K562 (cell line): ENCODE measurements at regions not wholly inside any gene's neighbourhood (a gene's known extent, or its start where the extent isn't known, plus 50 kb on each side); places are given as distances from the start of the nearest gene placed in this dataset.

Experiments used
- ATAC-seq: fragments of 200-7000 bp; cut with Tn5 transposase; 3 replicates; pipeline ENCODE4 v1.9.1; 2020; ENCODE audit warnings: moderate library complexity
- BruUV-seq: library from RNA; stranded (reverse); fragments of 400-500 nt; replicated peaks from 2 replicates; lab custom pipeline; 2021; lab: Mats Ljungman, UMichigan
- CTCF ChIA-PET: fragments of 300-600 bp; formaldehyde crosslinking; extraction: SDS; loops from one replicate; lab custom pipeline; 2021; ENCODE audit warnings: low intra/inter-chr PET ratio; lab: Yijun Ruan, JAX
- POLR2A ChIA-PET: fragments of 300-600, 350-650 bp; sonication (Branson Sonifier 250); formaldehyde crosslinking; extraction: SDS; loops from one replicate; lab custom pipeline; 2021; ENCODE audit warnings: antibody characterized with exemption, inconsistent platforms; lab: Yijun Ruan, JAX
- DNase-seq, 4 experiments: peaks; one replicate each; pipeline versions ENCODE4 v3.0.0 to v3.0.0-alpha.2; 2011 to 2018; ENCODE audit warnings: low spot score in 3 of 4, mixed read lengths in 3 of 4; ENCODE audit errors: extremely low read depth in 1 of 4
- FAIRE-seq: peaks from 2 replicates; lab custom pipeline; 2011; peaks lifted over from hg19 to GRCh38; lab: Jason Lieb, UNC
- H2AFZ ChIP-seq: 2 replicates; pipeline ENCODE4 v1.6.0; 2011; ENCODE audit warnings: low read depth, low read length, control low read depth, inconsistent platforms
- H3K27ac ChIP-seq: fragments of 200-600 bp; 3 replicates; pipeline ENCODE4 v1.8.0; 2011; ENCODE audit warnings: low read depth, mild to moderate bottlenecking, control low read depth, inconsistent platforms, low read length, moderate library complexity, mixed read lengths; ENCODE audit errors: extremely low read depth
- H3K27me3 ChIP-seq, 2 experiments: fragments of 300-600 bp in 1 of 2; 2 replicates in 1 of 2; 3 replicates in 1 of 2; pipeline versions ENCODE4 v1.6.0 to v1.8.0; 2011; ENCODE audit warnings: inconsistent platforms in 2 of 2, low read length in 2 of 2, mild to moderate bottlenecking in 1 of 2, mixed read lengths in 1 of 2, moderate library complexity in 1 of 2; ENCODE audit not compliant: control insufficient read depth in 2 of 2, insufficient read depth in 2 of 2
- H3K36me3 ChIP-seq: fragments of 300-600 bp; 3 replicates; pipeline ENCODE4 v1.8.0; 2011; ENCODE audit warnings: mild to moderate bottlenecking, low read length, inconsistent platforms; ENCODE audit not compliant: control insufficient read depth, insufficient read depth
- H3K4me1 ChIP-seq, 2 experiments: fragments of 200-600 bp in 1 of 2; replicated peaks in 1 of 2; 2 replicates in 1 of 2; 3 replicates in 1 of 2; pipeline versions ENCODE4 v1.5.1 to v1.8.0; 2011; ENCODE audit warnings: inconsistent platforms in 2 of 2, low read length in 2 of 2, mild to moderate bottlenecking in 1 of 2, mixed read lengths in 1 of 2, moderate library complexity in 1 of 2; ENCODE audit not compliant: control insufficient read depth in 2 of 2, insufficient read depth in 2 of 2
- H3K4me2 ChIP-seq: 2 replicates; pipeline ENCODE4 v1.6.1; 2011; ENCODE audit warnings: low read length, control low read depth, inconsistent platforms, mixed read lengths; ENCODE audit not compliant: insufficient read depth
- H3K4me3 ChIP-seq: fragments of 200-600 bp; sonication (generic), shearing (Covaris generic); 2 replicates; pipeline ENCODE4 v1.5.1; 2016; ENCODE audit warnings: control low read depth, inconsistent platforms
- H3K79me2 ChIP-seq: fragments of 200-600 bp; 3 replicates; pipeline ENCODE4 v1.8.0; 2011; ENCODE audit warnings: low read length, inconsistent platforms; ENCODE audit not compliant: control insufficient read depth, insufficient read depth
- H3K9ac ChIP-seq, 2 experiments: 2 replicates each; pipeline versions ENCODE4 v1.6.0 to v1.6.1; 2011; ENCODE audit warnings: low read depth in 2 of 2, low read length in 2 of 2, control low read depth in 1 of 2, inconsistent platforms in 1 of 2, mild to moderate bottlenecking in 1 of 2, mixed read lengths in 1 of 2; ENCODE audit not compliant: insufficient read depth in 1 of 2
- H3K9me1 ChIP-seq: one replicate; pipeline ENCODE4 v1.6.0; 2011; ENCODE audit warnings: inconsistent platforms, mild to moderate bottlenecking, low read length, moderate library complexity; ENCODE audit not compliant: control insufficient read depth, insufficient read depth
- H3K9me3 ChIP-seq: replicated peaks from 2 replicates; pipeline ENCODE4 v1.5.1; 2011; ENCODE audit warnings: low read depth, low read length, inconsistent platforms; ENCODE audit not compliant: control insufficient read depth, insufficient read depth
- H4K20me1 ChIP-seq: replicated peaks from 2 replicates; pipeline ENCODE4 v1.6.1; 2011; ENCODE audit warnings: low read length, inconsistent platforms, mixed read lengths; ENCODE audit not compliant: control insufficient read depth, insufficient read depth
- CEBPG ChIP-seq, 3 experiments: fragments of 200-800 bp in 1 of 3; sonication (Bioruptor generic) in 1 of 3; sonication (generic) in 1 of 3; formaldehyde crosslinking in 1 of 3; IDR thresholded peaks in 2 of 3; conservative IDR thresholded peaks in 1 of 3; 2 replicates each; pipeline versions ENCODE4 v1.6.1 to v1.8.0; 2016 to 2022; ENCODE audit warnings: missing compliant biosample characterization in 2 of 3, missing genetic modification characterization in 2 of 3, mild to moderate bottlenecking in 1 of 3, missing genetic modification reagents in 1 of 3
- EP300 ChIP-seq: IDR thresholded peaks from 2 replicates; pipeline ENCODE4 v1.6.1; 2012; ENCODE audit warnings: low read length, improper control_type of control experiment
- SMAD1 ChIP-seq: fragments of 150-350 bp; IDR thresholded peaks from 2 replicates; pipeline ENCODE4 v1.6.1; 2014; ENCODE audit warnings: low read length, low read depth; ENCODE audit not compliant: partially characterized antibody
- SP1 ChIP-seq: sonication (generic); formaldehyde crosslinking; IDR thresholded peaks from 2 replicates; pipeline ENCODE4 v1.8.1; 2022; ENCODE audit warnings: mild to moderate bottlenecking, missing genetic modification reagents
- ZNF212 ChIP-seq: fragments of 450-650 bp; formaldehyde crosslinking; IDR thresholded peaks from 2 replicates; pipeline ENCODE4 v1.4.0; 2020; ENCODE audit warnings: mild to moderate bottlenecking
- ZNF699 ChIP-seq: fragments of 250-450 bp; sonication (Bioruptor Pico); IDR thresholded peaks from 2 replicates; pipeline ENCODE4 v1.8.0; 2021; ENCODE audit warnings: mild to moderate bottlenecking, moderate library complexity; ENCODE audit not compliant: insufficient replicate concordance
- WGBS: fragments of 100-300 bp; shearing (Covaris generic); methylation state at CpG from one replicate; pipeline ENCODE4 v1.1.6; 2016; ENCODE audit warnings: low coverage, mixed read lengths; ENCODE audit not compliant: insufficient coverage; ENCODE audit errors: missing lambda C conversion rate; 5-methylcytosine and 5-hydroxymethylcytosine counted together
- in situ Hi-C: fragments of 300-500 bp; cut with MboI; formaldehyde crosslinking; loops from 4 replicates; pipeline ENCODE4 v1.15.0; 2018; ENCODE audit warnings: inconsistent platforms, mixed read lengths
- intact Hi-C: fragments of 100-400 bp; cut with micrococcal nuclease; formaldehyde crosslinking; loops from 2 replicates; pipeline ENCODE4 v1.14.2; 2022
- TF ChIP-seq, protein P1 (sequence below): IDR thresholded peaks from 2 replicates; pipeline ENCODE4 v1.6.1; 2016; ENCODE audit warnings: missing genetic modification characterization, missing compliant biosample characterization
- TF ChIP-seq, protein P2 (sequence below): sonication (generic); formaldehyde crosslinking; IDR thresholded peaks from 2 replicates; pipeline ENCODE4 v1.8.0; 2023; ENCODE audit warnings: mild to moderate bottlenecking, missing genetic modification reagents

DNA sequence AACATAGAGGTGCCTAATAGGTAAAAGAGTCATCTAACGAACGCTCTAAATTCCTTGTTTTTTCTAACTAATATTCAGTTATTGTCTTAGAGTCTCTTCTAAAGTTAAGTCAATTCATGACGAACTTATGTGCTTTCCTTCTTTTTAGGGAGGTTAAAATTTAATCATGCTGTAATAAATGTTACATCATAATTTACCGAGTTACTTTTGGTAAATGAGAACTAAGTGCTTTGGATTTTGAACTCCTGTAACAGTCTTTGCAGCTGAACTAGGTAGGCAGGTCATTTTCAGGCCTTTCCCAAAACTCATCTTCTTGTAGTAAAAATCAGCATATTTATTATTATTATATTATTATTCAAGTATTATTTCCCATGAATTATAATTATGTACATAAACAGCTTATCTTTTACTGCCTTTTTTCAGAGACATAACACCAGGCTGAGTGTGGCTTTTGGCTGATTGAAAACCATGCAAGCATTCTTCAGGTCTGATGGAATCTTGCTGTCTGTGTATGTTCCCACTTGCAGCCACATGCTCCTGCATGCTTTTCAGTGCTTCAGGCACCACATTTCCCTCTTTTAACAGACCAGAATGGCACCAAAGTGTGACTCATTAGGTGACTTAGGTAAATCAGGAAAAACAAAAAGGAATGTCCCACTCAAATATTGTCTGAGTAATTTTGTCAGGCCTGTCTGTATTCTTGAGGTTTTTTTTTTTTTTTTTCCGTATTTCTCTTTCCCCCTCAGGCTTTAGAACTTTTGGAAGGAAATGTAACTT, 81.0 kb upstream of the CD55 start:
- Histone ChIP-seq H3K9me1 (no peaks in the 10 kb centered on the region), H3K4me2 (no peak overlapping the region), H3K4me1 (peaks cover 6 to 22% of the 10 kb centered on the region in 2 experiments; a peak in 4 of 5 replicates), H3K9ac (no peak overlapping the region), H2AFZ (no peak overlapping the region), H3K79me2 (no peaks in the 10 kb centered on the region), H4K20me1 (no peaks in the 10 kb centered on the region), H3K36me3 (no peaks in the 10 kb centered on the region), H3K27ac (no peak overlapping the region), H3K9me3 (no peaks in the 10 kb centered on the region), H3K4me3 (no peak overlapping the region), H3K27me3 (no peaks in the 10 kb centered on the region)
- POLR2A ChIA-PET: no interaction called here
- WGBS: 36% methylated on average over 5 of the region's 5 CpGs
- intact Hi-C loops (loop anchor here (2.0 kb wide), 1 partner anchor 80 kb away; the partner anchor contains the start of gene CD55), in situ Hi-C loops (no loop called here)
- no TSS peak for BruUV-seq
- peak; percentile 28; the same call in 2 of the 3 replicates for ATAC-seq
- no peak for DNase-seq
- FAIRE-seq: no peak
- CTCF ChIA-PET: no interaction called here
- TF ChIP-seq, protein P1, sequence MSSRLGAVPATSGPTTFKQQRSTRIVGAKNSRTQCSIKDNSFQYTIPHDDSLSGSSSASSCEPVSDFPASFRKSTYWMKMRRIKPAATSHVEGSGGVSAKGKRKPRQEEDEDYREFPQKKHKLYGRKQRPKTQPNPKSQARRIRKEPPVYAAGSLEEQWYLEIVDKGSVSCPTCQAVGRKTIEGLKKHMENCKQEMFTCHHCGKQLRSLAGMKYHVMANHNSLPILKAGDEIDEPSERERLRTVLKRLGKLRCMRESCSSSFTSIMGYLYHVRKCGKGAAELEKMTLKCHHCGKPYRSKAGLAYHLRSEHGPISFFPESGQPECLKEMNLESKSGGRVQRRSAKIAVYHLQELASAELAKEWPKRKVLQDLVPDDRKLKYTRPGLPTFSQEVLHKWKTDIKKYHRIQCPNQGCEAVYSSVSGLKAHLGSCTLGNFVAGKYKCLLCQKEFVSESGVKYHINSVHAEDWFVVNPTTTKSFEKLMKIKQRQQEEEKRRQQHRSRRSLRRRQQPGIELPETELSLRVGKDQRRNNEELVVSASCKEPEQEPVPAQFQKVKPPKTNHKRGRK (tag): peak; percentile 37; the same call in 1 of the 2 replicates
- no peak for TF ChIP-seq ZNF212 (CRISPR knock-in tag)
- TF ChIP-seq EP300: 0 out of 2 replicates have a peak, but pooled peaks have one; percentile 22
- no peak for TF ChIP-seq ZNF699 (CRISPR knock-in tag)
- no peak for TF ChIP-seq CEBPG (CRISPR knock-in tag; IDR thresholded peaks at IDR 0.05)
- TF ChIP-seq CEBPG (tag; conservative IDR thresholded peaks at IDR 0.05 in 1 of 2, IDR thresholded peaks at IDR 0.05 in 1 of 2): peak; percentile 55 to 72; a peak in 3 of 4 replicates
- TF ChIP-seq SMAD1: no peak
- TF ChIP-seq, protein P2, sequence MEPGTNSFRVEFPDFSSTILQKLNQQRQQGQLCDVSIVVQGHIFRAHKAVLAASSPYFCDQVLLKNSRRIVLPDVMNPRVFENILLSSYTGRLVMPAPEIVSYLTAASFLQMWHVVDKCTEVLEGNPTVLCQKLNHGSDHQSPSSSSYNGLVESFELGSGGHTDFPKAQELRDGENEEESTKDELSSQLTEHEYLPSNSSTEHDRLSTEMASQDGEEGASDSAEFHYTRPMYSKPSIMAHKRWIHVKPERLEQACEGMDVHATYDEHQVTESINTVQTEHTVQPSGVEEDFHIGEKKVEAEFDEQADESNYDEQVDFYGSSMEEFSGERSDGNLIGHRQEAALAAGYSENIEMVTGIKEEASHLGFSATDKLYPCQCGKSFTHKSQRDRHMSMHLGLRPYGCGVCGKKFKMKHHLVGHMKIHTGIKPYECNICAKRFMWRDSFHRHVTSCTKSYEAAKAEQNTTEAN: 0 out of 2 replicates have a peak, but pooled peaks have one; percentile 2
- TF ChIP-seq SP1 (CRISPR knock-in tag): no peak
